SH-SY5Y (cell line): ENCODE measurements at regions not wholly inside any gene's neighbourhood (a gene's known extent, or its start where the extent isn't known, plus 50 kb on each side); places are given as distances from the start of the nearest gene placed in this dataset.

Experiments
- GATA2 ChIP-seq: IDR thresholded peaks from 2 replicates; pipeline ENCODE4 v1.6.1; 2011; ENCODE audit warnings: mild to moderate bottlenecking, low read depth, low read length
- GATA3 ChIP-seq: IDR thresholded peaks from 2 replicates; pipeline ENCODE4 v1.6.1; 2011; ENCODE audit warnings: low read depth, mild to moderate bottlenecking, low read length, moderate library complexity

GRCh38 chr3:154794391-154794790 is 285.7 kb upstream of the MME start:
- TF ChIP-seq GATA2: no peak
- TF ChIP-seq GATA3: no peak
